ENCODE measurements at regions not wholly inside any gene's neighbourhood (a gene's known extent, or its start where the extent isn't known, plus 50 kb on each side); places are given as distances from the start of the nearest gene placed in this dataset.

DNA sequence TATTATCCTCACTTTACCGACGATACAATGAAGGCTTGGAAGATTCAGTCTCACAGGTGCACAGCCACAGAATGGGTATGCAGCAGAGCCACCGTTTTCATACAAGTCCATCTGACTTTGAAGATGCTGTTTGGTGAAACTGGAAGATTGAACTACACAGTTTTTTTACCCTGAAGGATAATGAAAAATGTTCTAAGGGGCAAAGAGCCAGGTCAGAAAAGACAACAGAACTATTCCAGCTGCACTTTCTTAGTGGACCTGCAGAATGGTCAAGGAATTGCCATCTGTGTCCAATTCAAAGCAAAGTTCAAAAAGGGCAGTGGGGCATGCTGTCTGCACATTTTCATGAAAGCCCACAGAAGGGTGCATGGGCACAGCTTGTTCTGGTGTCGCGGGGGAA, 127.6 kb upstream of the PDZRN3 start (continued):
- TF ChIP-seq, protein P1, sequence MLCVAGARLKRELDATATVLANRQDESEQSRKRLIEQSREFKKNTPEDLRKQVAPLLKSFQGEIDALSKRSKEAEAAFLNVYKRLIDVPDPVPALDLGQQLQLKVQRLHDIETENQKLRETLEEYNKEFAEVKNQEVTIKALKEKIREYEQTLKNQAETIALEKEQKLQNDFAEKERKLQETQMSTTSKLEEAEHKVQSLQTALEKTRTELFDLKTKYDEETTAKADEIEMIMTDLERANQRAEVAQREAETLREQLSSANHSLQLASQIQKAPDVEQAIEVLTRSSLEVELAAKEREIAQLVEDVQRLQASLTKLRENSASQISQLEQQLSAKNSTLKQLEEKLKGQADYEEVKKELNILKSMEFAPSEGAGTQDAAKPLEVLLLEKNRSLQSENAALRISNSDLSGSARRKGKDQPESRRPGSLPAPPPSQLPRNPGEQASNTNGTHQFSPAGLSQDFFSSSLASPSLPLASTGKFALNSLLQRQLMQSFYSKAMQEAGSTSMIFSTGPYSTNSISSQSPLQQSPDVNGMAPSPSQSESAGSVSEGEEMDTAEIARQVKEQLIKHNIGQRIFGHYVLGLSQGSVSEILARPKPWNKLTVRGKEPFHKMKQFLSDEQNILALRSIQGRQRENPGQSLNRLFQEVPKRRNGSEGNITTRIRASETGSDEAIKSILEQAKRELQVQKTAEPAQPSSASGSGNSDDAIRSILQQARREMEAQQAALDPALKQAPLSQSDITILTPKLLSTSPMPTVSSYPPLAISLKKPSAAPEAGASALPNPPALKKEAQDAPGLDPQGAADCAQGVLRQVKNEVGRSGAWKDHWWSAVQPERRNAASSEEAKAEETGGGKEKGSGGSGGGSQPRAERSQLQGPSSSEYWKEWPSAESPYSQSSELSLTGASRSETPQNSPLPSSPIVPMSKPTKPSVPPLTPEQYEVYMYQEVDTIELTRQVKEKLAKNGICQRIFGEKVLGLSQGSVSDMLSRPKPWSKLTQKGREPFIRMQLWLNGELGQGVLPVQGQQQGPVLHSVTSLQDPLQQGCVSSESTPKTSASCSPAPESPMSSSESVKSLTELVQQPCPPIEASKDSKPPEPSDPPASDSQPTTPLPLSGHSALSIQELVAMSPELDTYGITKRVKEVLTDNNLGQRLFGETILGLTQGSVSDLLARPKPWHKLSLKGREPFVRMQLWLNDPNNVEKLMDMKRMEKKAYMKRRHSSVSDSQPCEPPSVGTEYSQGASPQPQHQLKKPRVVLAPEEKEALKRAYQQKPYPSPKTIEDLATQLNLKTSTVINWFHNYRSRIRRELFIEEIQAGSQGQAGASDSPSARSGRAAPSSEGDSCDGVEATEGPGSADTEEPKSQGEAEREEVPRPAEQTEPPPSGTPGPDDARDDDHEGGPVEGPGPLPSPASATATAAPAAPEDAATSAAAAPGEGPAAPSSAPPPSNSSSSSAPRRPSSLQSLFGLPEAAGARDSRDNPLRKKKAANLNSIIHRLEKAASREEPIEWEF (IDR thresholded peaks at IDR 0.05; ENCODE audit: insufficient replicate concordance, low read depth, low read length) = no peak
- no peak for TF ChIP-seq MTA3 (IDR thresholded peaks at IDR 0.05; ENCODE audit: borderline replicate concordance, low read length)

DNA sequence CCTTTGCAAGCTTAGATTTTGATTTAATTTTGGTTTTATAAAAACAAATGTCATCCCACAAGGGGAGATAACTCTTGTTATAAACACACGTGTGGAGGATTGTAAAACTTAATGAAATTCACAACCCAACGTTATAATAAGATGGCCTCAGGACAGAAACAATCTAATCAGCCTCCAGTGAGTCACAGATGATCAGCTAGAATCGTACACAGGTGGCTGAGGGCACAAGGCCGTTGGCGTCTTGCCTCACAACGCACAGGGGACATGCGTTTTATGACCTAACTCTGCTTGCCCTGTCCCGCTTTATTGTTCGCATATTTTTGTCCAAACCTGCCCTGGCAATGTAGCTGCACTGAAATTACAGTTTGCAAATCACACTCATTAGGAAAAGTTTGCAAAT, 121.9 kb upstream of the PDZRN3 start:
- SMC1A ChIA-PET (ENCODE audit: uncharacterized antibody, unreplicated experiment) = no interaction called here
- no TSS peak for BruUV-seq (replicated peaks)
- TF ChIP-seq SKIL (IDR thresholded peaks at IDR 0.05; ENCODE audit: low read depth, poor library complexity, severe bottlenecking) (no peak), HCFC1 (IDR thresholded peaks at IDR 0.05; ENCODE audit: low read length) (no peak), ZNF592 (IDR thresholded peaks at IDR 0.05) (no peak)
- TF ChIP-seq, protein P2, sequence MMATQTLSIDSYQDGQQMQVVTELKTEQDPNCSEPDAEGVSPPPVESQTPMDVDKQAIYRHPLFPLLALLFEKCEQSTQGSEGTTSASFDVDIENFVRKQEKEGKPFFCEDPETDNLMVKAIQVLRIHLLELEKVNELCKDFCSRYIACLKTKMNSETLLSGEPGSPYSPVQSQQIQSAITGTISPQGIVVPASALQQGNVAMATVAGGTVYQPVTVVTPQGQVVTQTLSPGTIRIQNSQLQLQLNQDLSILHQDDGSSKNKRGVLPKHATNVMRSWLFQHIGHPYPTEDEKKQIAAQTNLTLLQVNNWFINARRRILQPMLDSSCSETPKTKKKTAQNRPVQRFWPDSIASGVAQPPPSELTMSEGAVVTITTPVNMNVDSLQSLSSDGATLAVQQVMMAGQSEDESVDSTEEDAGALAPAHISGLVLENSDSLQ (IDR thresholded peaks at IDR 0.05) = no peak
- no peak for FAIRE-seq
- ATAC-seq = no peak
- intact Hi-C loops (cut with micrococcal nuclease; ENCODE audit: unreplicated experiment) (no loop called here), in situ Hi-C loops (cut with MboI) (no loop called here)
- no peak overlapping the region for H3K27ac ChIP-seq (ENCODE audit: control insufficient read depth, insufficient read depth)
- RAD21 ChIA-PET (ENCODE audit: unreplicated experiment) = no interaction called here
- H3K4me3 ChIP-seq = no peak overlapping the region
- no peak overlapping the region for H2AFZ ChIP-seq (ENCODE audit: control insufficient read depth, low read depth, low read length)
- H4K20me1 ChIP-seq (ENCODE audit: control insufficient read depth, insufficient read depth) = no peaks in the 10 kb centered on the region
- DNase-seq (ENCODE audit: low read depth, low spot score) = no peak
- no peaks in the 10 kb centered on the region for H3K9me3 ChIP-seq (replicated peaks; ENCODE audit: control insufficient read depth, insufficient read depth, low read length)
- H3K27me3 ChIP-seq (replicated peaks in 1 of 2; ENCODE audit: control insufficient read depth in 2 of 2, insufficient read depth in 2 of 2, low read length in 1 of 2) = no peaks in the 10 kb centered on the region
- H3K79me2 ChIP-seq (ENCODE audit: control insufficient read depth, insufficient read depth, low read length) = no peaks in the 10 kb centered on the region
- H3K36me3 ChIP-seq (ENCODE audit: control insufficient read depth in 2 of 2, insufficient read depth in 2 of 2, low read length in 1 of 2) = no peaks in the 10 kb centered on the region
- POLR2A ChIA-PET = no interaction called here
- 45% methylated on average over 9 of the region's 9 CpGs for WGBS (ENCODE audit: insufficient coverage, insufficient replicate concordance, low lambda C conversion rate, missing lambda C conversion rate)
- no peaks in the 10 kb centered on the region for H3K4me1 ChIP-seq (ENCODE audit: control insufficient read depth, insufficient read depth, low read length)
- no peak overlapping the region for H3K4me2 ChIP-seq (ENCODE audit: control insufficient read depth, insufficient read depth)
- CTCF ChIA-PET = interaction anchor here (1.4 kb wide), 1 partner anchor 8 kb away, joined by 3 read pairs; no protein-coding TSS in a partner anchor
- H3K9ac ChIP-seq (ENCODE audit: control insufficient read depth, insufficient read depth, low read length) = no peak overlapping the region

Measured in GM12878 (cell line).